ENCODE measurements at regions not wholly inside any gene's neighbourhood (a gene's known extent, or its start where the extent isn't known, plus 50 kb on each side); places are given as distances from the start of the nearest gene placed in this dataset.
"Not testable (repeated sequence)": the region's sequence is repeated elsewhere in the genome, so short reads cannot be mapped to it uniquely, and the experiment has no call there.

DNA sequence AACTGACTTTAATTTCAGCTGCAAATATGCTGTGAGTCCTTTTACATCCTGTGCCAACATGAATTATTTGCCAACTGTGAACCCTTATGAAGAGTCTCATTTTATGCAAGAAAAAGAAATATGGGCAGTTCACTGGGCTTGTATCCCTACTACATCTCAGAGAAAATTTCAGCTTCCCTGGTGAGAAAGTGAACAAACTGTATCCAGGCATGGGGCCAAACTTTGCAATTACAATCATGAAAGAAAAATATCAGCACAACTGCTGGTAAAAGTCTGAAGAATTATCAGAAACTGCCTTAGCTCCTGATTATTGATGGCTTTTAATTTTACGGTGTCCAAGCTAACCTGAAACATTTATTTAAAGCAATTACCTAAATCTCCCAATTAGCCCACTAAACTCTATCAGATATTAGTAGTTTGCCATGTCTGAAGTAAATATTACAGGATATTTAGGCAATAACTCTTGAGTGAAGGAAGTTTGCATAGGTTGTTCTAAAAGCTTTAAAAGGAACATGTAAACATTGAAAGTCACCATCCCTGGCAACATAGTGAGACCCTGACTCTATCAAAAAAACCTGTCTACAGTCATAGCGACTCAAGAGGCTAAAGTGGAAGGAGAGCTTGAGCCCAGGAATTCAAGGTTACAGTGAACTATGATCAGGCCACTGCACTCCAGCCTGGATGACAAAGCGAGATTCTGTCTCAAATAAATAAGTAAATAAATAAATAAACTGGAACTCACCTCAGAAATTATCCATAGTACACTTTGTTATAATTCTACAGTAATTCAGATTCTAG is 83.9 kb upstream of the HCN1 start:
- Histone ChIP-seq H3K9me3 (ENCODE audit: control insufficient read depth, low read length) (no peaks in the 10 kb centered on the region), H3K36me3 (ENCODE audit: control insufficient read depth, insufficient read depth, low read length) (no peaks in the 10 kb centered on the region), H3K4me3 (ENCODE audit: extremely low read depth, insufficient read depth, low read length, poor library complexity, severe bottlenecking) (no peak overlapping the region), H3K27ac (ENCODE audit: low read depth, low read length, severe bottlenecking) (no peak overlapping the region), H3K4me1 (ENCODE audit: control insufficient read depth, insufficient read depth, low read length, poor library complexity, severe bottlenecking) (no peaks in the 10 kb centered on the region)
- WGBS, 2 experiments (ENCODE audit: insufficient coverage in 2 of 2): 83% methylated on average over 1 of the region's 3 CpGs; no CpG with 5 or more reads in 1 of the 2 experiments

DNA sequence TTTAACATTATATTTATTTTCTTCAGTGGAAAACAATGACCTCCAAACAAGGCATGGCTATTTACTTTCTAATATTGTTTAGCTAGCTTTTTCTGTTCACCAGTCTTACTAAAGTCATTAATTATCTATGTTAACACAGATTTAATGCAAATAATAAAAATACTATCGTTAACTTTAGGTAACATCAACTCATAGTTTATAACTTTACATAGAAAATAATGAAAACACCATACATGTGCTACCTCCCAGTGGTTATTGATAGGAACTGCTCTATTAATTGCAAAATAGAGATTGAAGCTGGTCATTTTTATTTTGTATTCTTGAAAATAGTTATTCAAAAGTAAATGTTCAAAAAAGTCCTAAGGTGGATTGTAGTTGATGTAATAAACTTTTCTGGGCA is 78.3 kb upstream of the HCN1 start:
- Histone ChIP-seq H3K4me1 (ENCODE audit: control insufficient read depth, insufficient read depth, low read length, poor library complexity, severe bottlenecking) (no peaks in the 10 kb centered on the region), H3K9me3 (ENCODE audit: control insufficient read depth, low read length) (no peaks in the 10 kb centered on the region), H3K36me3 (ENCODE audit: control insufficient read depth, insufficient read depth, low read length) (no peaks in the 10 kb centered on the region), H3K4me3 (ENCODE audit: extremely low read depth, insufficient read depth, low read length, poor library complexity, severe bottlenecking) (no peak overlapping the region), H3K27ac (ENCODE audit: low read depth, low read length, severe bottlenecking) (no peak overlapping the region)
- WGBS, 2 experiments (ENCODE audit: insufficient coverage in 2 of 2): no CpG with 5 or more reads among the region's 1 CpG

DNA sequence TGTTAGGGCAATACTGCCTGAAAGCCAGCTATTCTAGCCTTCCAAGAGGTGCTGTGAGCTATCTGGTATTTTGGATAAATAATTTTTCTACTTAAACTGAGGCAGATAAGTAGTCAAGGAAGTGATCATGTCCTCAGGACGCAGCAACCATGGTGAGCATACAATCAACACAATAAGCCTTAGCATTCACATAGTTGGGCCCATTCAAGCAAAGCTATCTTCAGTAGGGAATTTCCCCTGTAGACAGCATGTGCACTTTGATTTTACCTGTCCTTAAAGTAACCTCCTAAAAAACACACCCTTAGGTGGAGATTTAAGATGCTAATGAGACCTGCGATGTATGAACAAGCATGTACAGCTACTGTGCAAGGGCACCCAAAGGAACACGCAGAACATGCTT is 76.2 kb upstream of the HCN1 start:
- H3K4me1 ChIP-seq (ENCODE audit: control insufficient read depth, insufficient read depth, low read length, poor library complexity, severe bottlenecking): no peaks in the 10 kb centered on the region
- WGBS, 2 experiments (ENCODE audit: insufficient coverage in 2 of 2): 88 to 100% methylated on average over 1 to 2 of the region's 3 CpGs
- no peak overlapping the region for H3K4me3 ChIP-seq (ENCODE audit: extremely low read depth, insufficient read depth, low read length, poor library complexity, severe bottlenecking)
- H3K27ac ChIP-seq (ENCODE audit: low read depth, low read length, severe bottlenecking): no peak overlapping the region
- no peaks in the 10 kb centered on the region for H3K36me3 ChIP-seq (ENCODE audit: control insufficient read depth, insufficient read depth, low read length)
- H3K9me3 ChIP-seq (ENCODE audit: control insufficient read depth, low read length): no peaks in the 10 kb centered on the region

DNA sequence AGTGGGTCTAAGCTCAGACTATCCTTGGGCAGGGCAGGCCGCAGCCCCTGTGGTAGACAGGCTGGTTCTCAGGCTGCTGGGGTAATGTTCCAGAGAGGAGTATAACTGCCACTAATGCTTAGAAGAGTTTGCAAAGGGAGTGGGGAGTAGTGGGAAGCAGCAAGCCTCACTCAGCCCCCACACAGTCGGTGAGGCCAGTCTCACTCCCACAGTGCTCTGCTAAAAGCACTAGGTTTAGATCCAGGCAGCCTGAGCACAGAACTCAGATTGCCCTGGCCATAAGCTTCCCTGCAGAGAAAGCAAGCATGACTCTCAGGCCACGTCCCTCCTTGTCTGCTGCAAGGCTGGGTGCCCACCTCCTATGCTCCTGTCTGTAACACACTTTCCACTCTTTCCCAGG is 69.4 kb upstream of the HCN1 start:
- WGBS, 2 experiments (ENCODE audit: insufficient coverage in 2 of 2): 67 to 86% methylated on average over 1 to 3 of the region's 3 CpGs
- no peak overlapping the region for H3K27ac ChIP-seq (ENCODE audit: low read depth, low read length, severe bottlenecking)
- no peaks in the 10 kb centered on the region for H3K4me1 ChIP-seq (ENCODE audit: control insufficient read depth, insufficient read depth, low read length, poor library complexity, severe bottlenecking)
- H3K36me3 ChIP-seq (ENCODE audit: control insufficient read depth, insufficient read depth, low read length): no peaks in the 10 kb centered on the region
- no peaks in the 10 kb centered on the region for H3K9me3 ChIP-seq (ENCODE audit: control insufficient read depth, low read length)
- H3K4me3 ChIP-seq (ENCODE audit: extremely low read depth, insufficient read depth, low read length, poor library complexity, severe bottlenecking): no peak overlapping the region

DNA sequence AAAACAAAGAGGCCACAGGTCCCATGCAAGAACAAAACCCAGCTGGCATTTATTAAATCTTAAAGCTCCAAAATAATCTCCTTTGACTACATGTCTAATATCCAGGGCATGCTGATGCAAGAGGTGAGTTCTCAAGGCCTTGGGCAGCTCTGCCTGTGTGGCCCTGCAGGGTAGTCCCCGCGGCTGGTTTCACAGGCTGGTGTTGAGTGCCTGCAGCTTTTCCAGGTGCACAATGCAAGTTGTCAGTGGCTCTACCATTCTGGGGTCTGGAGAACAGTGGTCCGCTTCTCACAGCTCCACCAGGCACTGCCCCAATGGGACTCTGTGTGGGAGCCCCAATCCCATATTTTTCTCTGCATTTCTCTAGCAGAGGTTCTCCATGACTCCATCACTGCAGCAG is 54.4 kb upstream of the HCN1 start:
- peaks cover 9% of the 10 kb centered on the region for H3K9me3 ChIP-seq (ENCODE audit: control insufficient read depth, low read length)
- no peaks in the 10 kb centered on the region for H3K36me3 ChIP-seq (ENCODE audit: control insufficient read depth, insufficient read depth, low read length)

DNA sequence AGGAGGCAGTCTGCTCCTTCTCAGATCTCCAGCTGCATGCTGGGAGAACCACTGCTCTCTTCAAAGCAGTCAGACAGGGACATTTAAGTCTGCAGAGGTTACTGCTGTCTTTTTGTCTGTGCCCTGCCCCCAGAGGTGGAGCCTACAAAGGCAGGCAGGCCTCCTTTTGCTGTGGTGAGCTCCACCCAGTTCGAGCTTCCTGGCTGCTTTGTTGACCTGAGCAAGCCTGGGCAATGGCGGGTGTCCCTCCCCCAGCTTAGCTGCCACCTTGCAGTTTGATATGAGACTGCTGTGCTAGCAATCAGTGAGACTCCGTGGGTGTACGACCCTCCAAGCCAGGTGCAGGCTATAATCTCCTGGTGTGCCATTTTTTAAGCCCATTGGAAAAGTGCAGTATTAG is 52.3 kb upstream of the HCN1 start:
- H3K27ac ChIP-seq (ENCODE audit: low read depth, low read length, severe bottlenecking); H3K4me3 ChIP-seq (ENCODE audit: extremely low read depth, insufficient read depth, low read length, poor library complexity, severe bottlenecking); H3K4me1 ChIP-seq (ENCODE audit: control insufficient read depth, insufficient read depth, low read length, poor library complexity, severe bottlenecking); H3K9me3 ChIP-seq (ENCODE audit: control insufficient read depth, low read length); H3K36me3 ChIP-seq (ENCODE audit: control insufficient read depth, insufficient read depth, low read length): not testable (repeated sequence)
- WGBS, 2 experiments (ENCODE audit: insufficient coverage in 2 of 2): 92 to 95% methylated on average over 2 of the region's 4 CpGs

More for the DNA sequence above, 54.4 kb upstream of the HCN1 start:
- H3K4me3 ChIP-seq (ENCODE audit: extremely low read depth, insufficient read depth, low read length, poor library complexity, severe bottlenecking): no peak overlapping the region
- 93 to 100% methylated on average over 2 to 3 of the region's 3 CpGs for WGBS, 2 experiments (ENCODE audit: insufficient coverage in 2 of 2)
- H3K4me1 ChIP-seq (ENCODE audit: control insufficient read depth, insufficient read depth, low read length, poor library complexity, severe bottlenecking): no peaks in the 10 kb centered on the region
- no peak overlapping the region for H3K27ac ChIP-seq (ENCODE audit: low read depth, low read length, severe bottlenecking)

All from mesodermal cell (in vitro differentiated cells).